Transverse colon (tissue), 4 donors: ENCODE measurements at regions not wholly inside any gene's neighbourhood (a gene's known extent, or its start where the extent isn't known, plus 50 kb on each side); places are given as distances from the start of the nearest gene placed in this dataset.

ENCODE experiments used
- POLR2AphosphoS5 ChIP-seq, 3 donors: sonication (generic); formaldehyde crosslinking; IDR thresholded peaks; one replicate each; pipeline ENCODE4 v1.6.1; 2016; ENCODE audit warnings: antibody characterized with exemption in 3 of 3
- TF ChIP-seq, protein P1 (sequence below), 5 experiments: fragments of 200-600 bp in 3 of 5; fragments of 450-650 bp in 2 of 5; sonication (generic) in 3 of 5; IDR thresholded peaks; 1 replicate in 2 of 5; 2 replicates in 3 of 5; pipeline ENCODE4 v1.5.1; 2016 to 2017; ENCODE audit warnings: antibody characterized with exemption in 5 of 5, inconsistent platforms in 3 of 5, mild to moderate bottlenecking in 2 of 5, moderate library complexity in 1 of 5

- TF ChIP-seq, protein P1, sequence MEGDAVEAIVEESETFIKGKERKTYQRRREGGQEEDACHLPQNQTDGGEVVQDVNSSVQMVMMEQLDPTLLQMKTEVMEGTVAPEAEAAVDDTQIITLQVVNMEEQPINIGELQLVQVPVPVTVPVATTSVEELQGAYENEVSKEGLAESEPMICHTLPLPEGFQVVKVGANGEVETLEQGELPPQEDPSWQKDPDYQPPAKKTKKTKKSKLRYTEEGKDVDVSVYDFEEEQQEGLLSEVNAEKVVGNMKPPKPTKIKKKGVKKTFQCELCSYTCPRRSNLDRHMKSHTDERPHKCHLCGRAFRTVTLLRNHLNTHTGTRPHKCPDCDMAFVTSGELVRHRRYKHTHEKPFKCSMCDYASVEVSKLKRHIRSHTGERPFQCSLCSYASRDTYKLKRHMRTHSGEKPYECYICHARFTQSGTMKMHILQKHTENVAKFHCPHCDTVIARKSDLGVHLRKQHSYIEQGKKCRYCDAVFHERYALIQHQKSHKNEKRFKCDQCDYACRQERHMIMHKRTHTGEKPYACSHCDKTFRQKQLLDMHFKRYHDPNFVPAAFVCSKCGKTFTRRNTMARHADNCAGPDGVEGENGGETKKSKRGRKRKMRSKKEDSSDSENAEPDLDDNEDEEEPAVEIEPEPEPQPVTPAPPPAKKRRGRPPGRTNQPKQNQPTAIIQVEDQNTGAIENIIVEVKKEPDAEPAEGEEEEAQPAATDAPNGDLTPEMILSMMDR (IDR thresholded peaks at IDR 0.05) = no peak
- no peak for TF ChIP-seq POLR2AphosphoS5 (IDR thresholded peaks at IDR 0.05)
Measured at GRCh38 chr15:96600350-96600749, 269.9 kb downstream of the NR2F2 start.
